T-helper 1 cell (primary cell): ENCODE measurements at regions not wholly inside any gene's neighbourhood (a gene's known extent, or its start where the extent isn't known, plus 50 kb on each side); places are given as distances from the start of the nearest gene placed in this dataset.
"Not testable (repeated sequence)": the region's sequence is repeated elsewhere in the genome, so short reads cannot be mapped to it uniquely, and the experiment has no call there.

Experiments used
- DNase-seq, 5 donors: peaks; one replicate each; pipeline ENCODE4 v3.0.0-alpha.2; 2012 to 2020

DNA sequence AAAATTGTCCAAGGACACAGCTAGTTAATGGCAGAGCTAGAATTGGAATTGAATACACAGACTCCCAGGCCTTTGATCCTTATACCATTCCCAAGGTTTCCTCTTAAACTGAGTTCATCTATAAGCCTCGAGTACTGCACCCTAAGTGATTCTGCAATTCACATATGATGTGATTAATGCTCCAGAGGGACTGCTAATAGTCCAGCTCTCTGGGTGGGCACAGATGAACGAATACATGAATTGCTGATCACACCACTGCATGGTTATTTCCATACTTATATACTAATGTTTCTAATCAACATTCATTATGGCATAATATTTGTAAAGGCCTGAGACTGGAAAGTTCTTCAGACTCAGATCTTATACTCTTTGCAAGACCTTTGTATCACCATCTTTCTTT, 101.8 kb downstream of the NUFIP1 start:
- no peak for DNase-seq

- no peak for DNase-seq
These were observed 105.1 kb downstream of the NUFIP1 start for GRCh38 chr13:44884076-44884729.

- DNase-seq = peak in 1 of 5 donors; percentile 4
These were observed 109.7 kb downstream of the NUFIP1 start for GRCh38 chr13:44879452-44880058.

DNA sequence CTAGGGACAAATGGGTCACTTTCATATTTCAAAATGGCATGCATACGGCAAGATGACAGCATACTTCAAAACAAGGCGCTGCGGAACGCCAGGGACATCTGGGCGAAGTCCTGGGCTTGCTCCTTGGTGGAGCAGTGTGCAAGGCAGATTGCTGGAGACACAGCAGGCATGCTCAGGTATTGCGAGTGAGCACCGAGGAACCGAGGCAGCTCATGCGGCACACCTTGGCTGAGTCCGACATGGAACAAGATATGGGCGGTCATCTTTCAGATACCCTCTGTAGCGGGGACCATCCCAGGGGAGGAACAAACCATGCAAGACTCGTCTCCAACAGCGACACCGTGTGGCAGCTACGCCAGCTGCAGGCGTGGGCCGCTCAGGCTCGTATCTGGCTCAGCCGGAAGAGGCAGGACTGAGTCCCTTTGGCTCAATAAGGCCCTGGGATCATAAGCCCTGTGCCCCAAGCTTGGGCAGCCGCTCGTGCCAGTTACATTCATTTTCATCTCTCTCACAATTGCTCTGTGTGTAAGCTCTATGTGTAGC, 112.4 kb downstream of the NUFIP1 start:
- no peak for DNase-seq

DNA sequence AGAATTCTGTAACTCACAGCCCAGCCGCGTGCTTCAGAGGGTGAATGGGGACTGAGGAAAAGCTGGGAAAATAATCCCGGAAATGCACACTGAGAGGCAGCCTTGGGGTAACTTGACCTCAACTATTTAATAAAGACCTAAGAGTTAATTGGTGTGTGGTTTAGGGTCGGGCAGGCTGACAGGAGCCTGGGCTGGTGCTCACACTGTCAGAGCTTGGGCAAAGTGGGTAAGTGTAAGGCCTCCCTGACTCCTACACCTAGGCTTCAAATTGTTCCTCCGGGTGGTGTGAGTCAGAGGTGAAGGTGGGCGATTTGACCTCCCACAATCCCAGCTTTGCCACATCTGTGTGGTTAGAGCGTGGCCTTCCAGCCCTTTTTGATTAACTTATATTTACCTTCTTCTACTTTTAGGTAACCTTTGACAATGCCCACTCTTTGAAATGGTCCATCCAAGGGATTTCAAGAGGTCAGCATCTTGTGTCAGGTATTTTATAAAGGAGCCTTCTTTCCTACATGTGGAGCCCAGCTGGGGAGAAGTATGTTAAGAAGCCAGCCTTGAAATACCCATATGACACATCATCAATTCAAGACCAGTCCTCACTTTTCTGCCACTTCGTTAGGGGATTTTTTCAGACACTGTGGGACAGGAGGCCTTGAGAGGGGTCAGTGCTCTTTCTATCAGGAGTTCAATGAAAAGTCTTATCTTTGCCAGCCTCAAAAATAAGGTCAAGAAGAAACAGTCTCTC, 114.2 kb downstream of the NUFIP1 start:
- DNase-seq = no peak

GRCh38 chr13:44874176-44874575, 115.1 kb downstream of the NUFIP1 start:
- no peak for DNase-seq

DNA sequence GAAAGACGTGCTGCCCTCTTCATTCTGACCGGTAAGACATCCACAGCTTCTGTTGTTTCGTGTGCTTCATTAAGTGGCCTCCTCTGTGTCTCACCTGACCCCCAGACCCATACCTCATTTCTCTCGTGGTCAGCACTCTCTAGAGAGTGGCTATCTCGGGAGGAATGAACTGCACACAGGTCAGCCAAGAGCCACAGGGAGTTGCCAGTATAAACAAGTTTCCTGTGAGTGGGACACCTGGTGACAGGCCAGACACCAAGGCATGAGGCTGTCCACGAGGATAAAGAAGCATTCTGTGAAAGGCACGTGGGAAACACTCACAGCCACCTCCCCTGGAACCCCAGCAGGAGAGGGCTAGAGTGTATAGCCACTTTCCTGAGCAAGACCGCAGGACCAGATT, 115.8 kb downstream of the NUFIP1 start:
- no peak for DNase-seq

GRCh38 chr13:44872751-44873150, 116.5 kb downstream of the NUFIP1 start:
- no peak for DNase-seq

DNA sequence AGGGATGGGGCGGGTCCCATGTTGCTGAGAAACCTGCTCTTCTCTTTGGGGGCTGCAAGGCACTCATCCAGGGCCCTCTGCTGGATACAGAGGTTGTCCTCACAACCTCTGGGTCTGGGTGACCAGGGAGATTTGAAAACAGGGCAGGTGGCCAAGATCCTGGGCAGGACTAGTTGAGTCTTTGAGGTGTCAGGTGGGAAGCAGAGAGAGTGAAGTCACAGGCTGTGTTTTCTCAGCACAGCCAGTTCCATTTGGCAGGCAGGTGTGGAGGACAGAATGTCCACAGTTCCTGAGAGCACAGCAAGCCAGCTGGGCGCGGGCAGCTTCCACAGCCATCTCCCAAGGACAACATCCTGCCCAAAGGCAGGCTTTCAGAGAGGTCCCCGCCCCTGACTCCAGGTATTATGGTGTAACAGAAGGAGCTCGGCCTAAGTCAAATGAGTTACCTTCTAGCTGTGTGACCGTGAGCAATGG, 118.8 kb downstream of the NUFIP1 start:
- DNase-seq = no peak

DNA sequence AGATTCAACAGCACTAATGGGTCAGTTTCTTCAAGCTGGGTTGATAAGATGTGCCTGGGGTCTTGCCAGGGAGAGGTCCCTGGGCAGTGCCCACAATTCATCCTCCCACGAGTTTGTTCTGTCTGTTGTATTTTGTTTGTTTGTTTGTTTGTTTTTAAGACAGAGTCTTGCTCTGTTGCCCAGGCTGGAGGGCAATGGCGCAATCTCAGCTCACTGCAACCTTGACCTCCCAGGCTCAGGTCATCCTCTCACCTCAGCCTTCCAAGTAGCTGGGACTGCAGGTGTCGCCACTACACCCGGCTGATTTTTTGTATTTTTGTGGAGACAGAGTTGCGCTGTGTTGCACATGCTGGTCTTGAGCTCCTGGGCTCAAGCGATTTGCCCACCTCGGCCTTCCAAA, 120.1 kb downstream of the NUFIP1 start:
- no peak for DNase-seq

GRCh38 chr13:44868397-44868796, 120.9 kb downstream of the NUFIP1 start:
- DNase-seq = peak in 1 of 5 donors; percentile 7

DNA sequence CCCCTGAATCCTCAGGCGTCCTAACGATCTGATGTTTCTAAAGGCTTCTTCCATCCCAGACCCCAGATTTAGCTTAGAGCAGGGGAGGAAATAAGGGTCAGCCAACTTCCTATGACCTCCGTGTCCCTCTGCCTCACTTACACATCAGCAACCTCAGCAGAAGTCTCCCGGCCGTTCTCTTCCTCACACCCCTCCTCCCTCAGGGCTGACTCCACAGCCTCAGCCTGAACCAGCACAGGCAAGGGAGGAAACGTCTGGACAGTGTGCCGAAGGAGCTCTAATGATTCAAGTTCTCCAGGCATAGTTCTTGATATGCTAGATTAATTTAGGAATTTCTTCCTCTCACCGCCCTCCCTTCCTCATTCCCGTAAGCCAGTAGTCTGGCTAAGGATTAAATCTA, 121.4 kb downstream of the NUFIP1 start:
- no peak for DNase-seq

DNA sequence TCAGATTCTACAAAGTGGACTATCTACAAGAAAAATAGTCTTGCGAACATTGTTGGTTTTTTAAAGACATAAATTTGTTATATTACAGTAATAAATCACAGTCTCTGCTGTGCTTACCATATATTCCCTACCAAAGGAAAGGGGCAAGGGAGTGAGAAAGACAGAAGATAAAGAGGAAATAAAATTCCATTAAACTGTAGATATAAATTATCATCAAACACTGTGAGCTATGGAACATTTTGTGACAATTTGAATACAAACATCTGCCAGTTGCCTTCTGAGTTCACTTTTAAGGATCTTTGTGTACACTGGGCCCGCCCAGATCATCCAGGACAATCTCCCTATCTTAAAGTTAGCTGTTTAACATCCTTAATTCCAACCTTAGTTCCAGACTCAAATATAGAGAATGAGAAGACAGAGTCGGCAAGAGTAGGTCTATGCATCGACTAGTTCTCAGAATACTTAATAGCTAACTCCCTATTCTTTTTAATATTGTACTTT, 122.8 kb downstream of the NUFIP1 start:
- no peak for DNase-seq

GRCh38 chr13:44865722-44866410, 123.4 kb downstream of the NUFIP1 start:
- no peak for DNase-seq

GRCh38 chr13:44863641-44864040, 125.6 kb downstream of the NUFIP1 start:
- not testable (repeated sequence) for DNase-seq

GRCh38 chr13:44860454-44860853, 128.8 kb downstream of the NUFIP1 start:
- no peak for DNase-seq

GRCh38 chr13:44857736-44858135, 131.5 kb downstream of the NUFIP1 start:
- DNase-seq = no peak

GRCh38 chr13:44857061-44857460, 132.2 kb downstream of the NUFIP1 start:
- no peak for DNase-seq

DNA sequence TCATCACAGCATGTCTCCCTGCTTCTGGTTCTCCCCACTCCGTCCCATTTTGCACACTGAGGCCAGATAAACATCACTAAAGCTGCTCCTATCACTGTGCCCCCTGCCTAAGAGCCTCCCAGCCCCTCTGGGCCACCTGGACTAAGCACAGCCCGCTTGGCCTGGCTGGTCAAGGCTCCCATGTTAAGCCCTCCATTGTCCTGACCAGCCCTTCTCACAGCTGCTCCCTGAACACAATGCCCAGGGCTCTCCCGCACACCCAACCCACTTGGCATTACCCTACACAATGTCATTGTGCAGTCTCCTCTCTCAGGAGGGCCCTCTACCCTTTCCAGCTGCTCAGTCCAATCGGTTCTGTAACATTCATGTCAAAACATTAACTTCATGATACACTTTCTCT, 133.4 kb downstream of the NUFIP1 start:
- no peak for DNase-seq

GRCh38 chr13:44854313-44855060, 134.8 kb downstream of the NUFIP1 start:
- DNase-seq = no peak

DNA sequence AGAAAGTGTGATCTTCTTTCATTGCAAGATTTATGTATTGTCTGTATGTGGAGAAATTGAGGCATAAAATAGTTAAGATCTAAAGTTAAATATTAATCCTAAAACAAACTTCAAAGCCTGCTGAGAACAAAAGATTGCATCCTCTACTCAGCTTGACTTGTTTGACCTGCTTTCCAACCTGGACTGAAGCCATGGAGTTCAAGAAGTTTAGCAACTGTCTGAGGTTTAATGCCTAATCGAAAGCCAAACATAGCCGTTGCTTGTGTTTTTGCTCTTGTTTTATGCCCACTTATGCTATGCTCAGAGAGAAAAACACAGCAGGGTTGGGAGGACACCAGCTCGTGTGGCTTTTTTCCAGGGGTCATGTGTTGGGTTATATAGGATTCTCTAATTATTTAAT, 135.6 kb downstream of the NUFIP1 start:
- DNase-seq = no peak
